Stimulated activated naive CD8-positive, alpha-beta T cell treated with anti-CD3 and anti-CD28 coated beads, Interleukin-15, Interleukin-2, amounts not matched to agents 100 U/mL and 50 U/mL, for 24 hours (primary cell): ENCODE measurements at regions not wholly inside any gene's neighbourhood (a gene's known extent, or its start where the extent isn't known, plus 50 kb on each side); places are given as distances from the start of the nearest gene placed in this dataset.
"Not testable (repeated sequence)": the region's sequence is repeated elsewhere in the genome, so short reads cannot be mapped to it uniquely, and the experiment has no call there.

Experiments
- ATAC-seq: fragments of 150-1000 bp; cut with Tn5 transposase; one replicate; pipeline ENCODE4 v1.10.0; 2021
- DNase-seq: peaks from one replicate; pipeline ENCODE4 v3.0.0; 2021

DNA sequence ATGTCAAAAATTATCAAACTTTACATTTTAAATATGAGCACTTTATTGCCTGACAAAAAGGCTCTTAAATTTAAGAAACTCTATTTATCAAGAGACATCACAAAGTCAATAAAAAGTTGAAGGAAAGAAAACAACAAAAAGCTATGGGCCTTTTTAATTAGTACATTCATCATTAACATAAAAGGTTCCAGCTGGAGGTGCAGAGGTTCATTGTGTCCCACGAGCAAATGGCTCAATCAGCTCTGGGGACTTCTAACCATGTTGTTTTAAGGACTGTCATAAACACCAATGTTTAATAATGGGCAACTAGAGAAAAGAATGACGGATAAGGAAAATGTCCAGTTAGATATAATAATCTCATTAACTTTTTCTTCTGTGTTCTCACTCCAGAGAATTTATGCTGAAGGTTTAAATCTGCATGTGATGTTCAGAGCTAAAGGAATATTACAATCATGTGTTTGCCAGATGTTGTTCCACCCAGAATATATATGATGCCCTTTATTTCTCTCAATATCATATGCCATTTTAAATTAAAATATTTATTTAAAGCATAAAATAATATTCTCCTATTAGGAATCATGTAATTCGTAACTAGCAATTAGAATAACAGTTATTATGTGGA, 840.3 kb upstream of the ADGRL3 start:
- DNase-seq = no peak
- ATAC-seq = no peak

DNA sequence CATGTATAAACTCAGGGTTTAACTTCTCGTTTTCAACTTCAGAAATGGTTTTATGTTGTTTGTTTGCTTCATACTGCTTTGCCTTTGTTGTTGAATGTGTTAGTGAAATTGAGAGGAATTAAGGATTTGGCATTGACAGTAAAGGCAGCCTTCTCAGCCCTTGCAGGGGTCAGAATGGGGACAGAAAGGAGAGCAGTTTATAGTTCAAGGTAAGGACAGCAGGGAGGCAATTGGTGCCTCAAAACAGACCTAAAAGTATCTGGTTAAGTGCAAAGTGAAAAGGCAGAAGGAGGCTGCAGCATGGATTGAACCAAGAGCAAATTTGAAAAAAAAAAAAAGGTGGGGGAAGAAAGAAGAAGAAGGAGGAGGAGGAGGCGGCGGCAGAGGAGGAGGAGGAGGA, 835.0 kb upstream of the ADGRL3 start:
- no peak for DNase-seq
- no peak for ATAC-seq

DNA sequence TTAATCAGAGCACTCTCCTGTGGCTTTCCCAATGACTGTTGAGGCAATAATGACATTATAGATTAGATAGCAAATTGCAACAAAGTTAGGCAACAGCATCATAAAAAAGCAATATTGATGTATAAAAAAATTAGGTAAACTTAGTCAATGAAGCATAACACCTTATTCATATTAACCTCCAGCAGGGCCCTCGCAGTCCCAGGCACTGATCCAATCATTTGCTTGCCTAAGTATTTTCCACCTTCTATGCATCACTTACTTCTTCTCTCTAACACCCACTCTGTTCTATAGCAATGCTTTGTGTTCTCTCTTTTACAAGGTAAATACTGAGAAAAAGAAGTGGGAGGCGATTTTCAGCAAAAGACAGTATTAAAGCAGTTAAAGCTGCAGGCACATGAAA, 833.5 kb upstream of the ADGRL3 start:
- DNase-seq = no peak
- no peak for ATAC-seq

DNA sequence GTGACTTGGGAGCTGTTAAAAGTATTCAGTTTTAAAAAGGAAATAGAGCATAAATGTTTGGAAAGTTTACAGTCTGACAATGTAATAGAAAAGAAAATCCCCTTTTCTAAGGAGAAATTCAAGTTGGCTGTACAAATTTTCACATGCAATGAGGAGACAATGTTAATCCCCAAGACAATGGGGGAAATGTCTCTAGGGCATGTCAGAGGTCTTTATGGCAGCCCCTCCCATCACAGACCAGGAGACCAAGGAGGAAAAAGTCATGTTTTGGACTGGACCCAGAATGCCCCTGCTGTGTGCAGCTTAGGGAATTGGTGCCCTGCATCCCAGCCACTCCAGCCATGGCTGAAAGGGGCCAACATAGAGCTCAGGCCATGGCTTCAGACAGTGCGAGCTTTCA, 831.1 kb upstream of the ADGRL3 start:
- ATAC-seq (no peak), DNase-seq (no peak)

DNA sequence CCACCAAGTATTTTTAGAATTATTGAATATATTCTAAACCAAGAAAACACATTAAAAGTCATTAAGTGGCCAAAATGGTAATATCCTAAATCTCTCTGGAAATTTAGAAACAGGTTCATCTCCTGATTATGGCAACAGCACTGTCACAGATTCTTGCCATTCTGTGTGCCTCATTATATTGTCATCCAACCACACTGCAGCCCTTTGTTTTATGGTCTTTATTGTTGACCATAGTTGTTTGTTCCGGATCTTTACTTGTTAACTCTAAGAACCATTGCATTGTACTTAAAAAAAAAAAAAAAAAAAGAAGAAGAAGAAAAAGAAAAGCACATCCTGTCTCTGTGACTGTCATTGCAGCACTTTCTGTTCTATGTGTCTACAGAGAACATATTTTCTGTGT, 822.1 kb upstream of the ADGRL3 start:
- ATAC-seq = no peak
- no peak for DNase-seq

DNA sequence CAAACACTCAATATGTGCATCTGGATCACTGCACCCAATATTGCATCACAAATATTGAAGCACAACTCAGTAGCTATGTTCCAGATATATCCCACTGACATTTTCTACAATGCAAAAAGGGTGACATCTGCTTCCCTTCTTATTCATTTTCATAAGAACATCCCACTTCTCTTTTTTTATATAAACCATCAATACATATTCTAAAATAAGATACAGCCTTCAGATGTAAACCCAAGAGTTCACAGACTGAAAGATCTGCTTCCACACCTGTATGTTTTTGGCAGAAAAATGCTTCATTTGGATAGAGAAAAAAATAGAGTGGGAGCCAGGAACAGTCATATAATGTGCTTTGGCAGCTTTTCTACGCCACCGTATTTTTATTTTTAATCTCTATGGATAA, 815.6 kb upstream of the ADGRL3 start:
- ATAC-seq (no peak), DNase-seq (no peak)

DNA sequence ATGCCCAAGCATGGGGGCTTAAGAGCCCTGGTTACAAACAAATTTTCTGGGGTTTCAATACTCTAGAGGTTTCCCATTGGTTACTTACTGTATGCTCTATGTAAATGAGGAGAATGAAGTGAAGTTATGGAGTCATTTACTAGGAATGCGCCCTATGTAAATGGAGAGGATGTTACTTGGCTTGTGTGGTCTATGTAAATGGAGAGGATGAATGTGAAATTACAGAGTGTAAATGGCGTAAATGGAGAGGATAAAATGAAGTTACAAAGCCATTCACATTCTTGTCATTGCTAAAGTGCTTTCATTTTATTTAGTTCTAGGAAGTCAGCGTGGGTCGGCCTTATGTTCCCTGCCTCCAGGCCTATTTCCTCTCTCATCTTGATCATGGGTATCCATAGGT, 810.5 kb upstream of the ADGRL3 start:
- ATAC-seq (no peak), DNase-seq (no peak)

DNA sequence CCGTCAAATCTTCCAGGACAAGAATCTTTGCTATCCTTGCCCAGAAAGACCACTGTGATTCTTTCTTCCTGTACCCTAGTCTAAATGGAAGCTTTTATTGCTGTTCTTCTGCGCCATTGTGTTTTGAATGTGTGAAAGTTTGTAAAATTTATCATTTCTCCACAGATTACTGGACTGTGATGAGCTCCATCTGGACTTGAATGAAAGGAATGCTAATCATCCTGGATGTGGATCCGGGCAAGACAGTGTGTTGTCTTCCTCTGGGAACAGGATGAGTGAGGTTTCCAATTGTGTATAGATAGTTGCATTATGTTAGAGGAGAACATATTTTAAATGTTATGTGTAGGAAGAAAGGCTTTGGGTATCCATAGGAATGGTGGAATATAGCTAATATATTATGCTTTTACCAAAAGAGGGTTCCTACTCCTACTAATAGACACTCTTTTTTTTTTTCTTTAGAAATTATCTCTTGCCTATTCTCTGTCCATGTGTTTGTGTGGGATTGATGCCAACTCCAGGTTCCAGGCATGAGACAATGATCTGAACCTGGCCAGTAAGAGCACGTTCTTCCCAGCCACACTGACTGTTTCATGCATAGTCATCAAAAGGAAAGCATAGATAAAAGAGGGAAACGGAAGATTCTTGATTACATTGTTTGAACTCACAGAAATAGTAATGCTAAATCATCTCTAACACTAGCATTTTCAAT, 803.6 kb upstream of the ADGRL3 start:
- no peak for ATAC-seq
- DNase-seq = no peak

DNA sequence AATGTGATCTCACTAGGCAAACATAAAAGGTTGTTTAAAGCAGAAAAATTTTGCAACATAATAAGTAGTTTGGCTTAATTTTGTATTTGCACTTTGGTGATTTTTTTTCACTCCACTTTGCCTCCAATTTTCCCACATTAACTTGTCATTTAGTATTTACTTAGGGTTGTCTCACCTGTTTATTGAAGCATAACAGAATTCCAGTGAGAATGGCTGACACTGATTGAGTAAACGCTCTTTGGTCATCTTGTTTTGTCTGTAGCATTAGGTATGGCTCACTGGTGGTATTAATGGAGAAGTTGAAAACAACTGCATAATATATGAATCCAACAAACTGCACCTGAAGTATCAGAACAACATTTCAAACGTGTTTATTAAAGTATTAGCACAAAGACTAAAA, 799.5 kb upstream of the ADGRL3 start:
- ATAC-seq = no peak
- no peak for DNase-seq

DNA sequence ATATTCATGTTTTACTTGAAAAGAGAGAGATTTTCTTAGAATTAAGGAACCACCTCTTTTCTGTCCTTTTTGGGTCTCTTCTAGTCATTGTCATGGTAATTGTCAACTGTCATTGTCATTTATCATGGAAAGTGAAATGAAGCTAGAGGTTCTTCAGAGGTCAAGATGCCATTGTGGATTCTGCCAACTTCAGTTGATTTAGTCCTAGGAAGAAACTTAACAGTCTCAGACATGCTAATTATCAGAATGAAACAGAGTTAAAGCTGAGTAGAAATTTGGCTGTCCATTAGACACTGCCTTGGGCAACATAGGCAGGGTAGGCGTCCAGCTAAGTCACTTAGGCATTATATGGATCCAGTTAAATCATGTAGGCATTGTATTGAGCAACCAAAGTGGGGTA, 796.1 kb upstream of the ADGRL3 start:
- DNase-seq (no peak), ATAC-seq (no peak)

DNA sequence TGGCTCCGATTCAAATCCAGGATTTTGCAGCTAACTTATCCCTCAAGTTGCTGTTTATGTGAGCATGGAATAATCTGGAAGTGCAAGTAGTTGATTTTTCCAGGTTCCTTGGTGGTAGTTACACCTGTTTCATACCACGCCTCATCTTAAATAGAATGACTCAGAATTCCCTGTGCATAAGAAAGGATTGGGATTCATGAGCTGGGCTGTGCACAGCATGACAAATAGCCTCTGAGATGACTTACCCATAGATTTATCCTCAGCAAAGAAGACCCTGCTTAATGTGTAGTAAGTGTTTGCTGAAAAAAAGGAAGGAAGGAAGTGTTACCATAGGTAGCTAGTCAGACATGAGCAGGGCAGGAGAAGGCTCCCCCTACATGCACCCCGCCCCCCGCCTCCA, 777.7 kb upstream of the ADGRL3 start:
- ATAC-seq = no peak
- no peak for DNase-seq

DNA sequence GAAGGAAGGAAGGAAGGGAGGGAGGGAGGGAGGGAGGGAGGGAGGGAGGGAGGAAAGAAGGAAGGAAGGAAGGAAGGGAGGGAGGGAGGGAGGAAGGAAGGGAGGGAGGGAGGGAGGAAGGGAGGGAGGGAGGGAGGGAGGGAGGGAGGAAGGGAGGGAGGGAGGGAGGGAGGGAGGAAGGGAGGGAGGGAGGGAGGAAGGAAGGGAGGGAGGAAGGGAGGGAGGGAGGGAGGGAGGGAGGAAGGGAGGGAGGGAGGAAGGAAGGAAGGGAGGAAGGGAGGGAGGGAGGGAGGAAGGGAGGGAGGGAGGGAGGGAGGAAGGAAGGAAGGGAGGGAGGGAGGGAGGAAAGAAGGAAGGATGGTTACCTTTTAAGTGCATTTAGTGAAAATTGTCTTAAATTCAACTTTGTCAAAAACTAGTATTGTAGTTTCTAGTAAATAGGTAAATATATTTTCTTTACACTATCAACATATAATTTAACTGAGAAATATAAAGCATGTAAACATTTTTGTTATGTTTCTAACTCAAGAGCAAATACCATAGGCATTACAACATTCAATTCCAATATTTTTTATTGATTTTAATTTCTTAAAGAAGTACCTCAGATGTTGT, 776.4 kb upstream of the ADGRL3 start:
- not testable (repeated sequence) for ATAC-seq, DNase-seq

DNA sequence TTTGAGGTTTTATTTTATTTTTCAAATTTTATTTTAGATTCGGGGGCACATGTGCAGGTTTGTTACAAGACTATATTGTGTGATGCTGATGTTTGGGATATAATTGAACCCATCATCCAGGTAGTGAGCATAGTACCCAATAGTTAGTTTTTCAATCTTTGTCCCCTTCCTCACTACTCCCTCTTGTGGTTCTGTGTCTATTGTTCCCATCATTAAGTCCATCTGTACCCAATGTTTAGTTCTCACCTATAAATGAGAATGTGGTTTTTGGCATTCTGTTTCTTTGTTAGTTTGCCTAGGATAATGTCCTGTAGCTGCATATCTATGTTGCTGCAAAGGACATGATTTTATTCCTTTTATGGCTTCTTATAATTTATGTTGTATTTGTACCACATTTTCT, 767.2 kb upstream of the ADGRL3 start:
- ATAC-seq = no peak

DNA sequence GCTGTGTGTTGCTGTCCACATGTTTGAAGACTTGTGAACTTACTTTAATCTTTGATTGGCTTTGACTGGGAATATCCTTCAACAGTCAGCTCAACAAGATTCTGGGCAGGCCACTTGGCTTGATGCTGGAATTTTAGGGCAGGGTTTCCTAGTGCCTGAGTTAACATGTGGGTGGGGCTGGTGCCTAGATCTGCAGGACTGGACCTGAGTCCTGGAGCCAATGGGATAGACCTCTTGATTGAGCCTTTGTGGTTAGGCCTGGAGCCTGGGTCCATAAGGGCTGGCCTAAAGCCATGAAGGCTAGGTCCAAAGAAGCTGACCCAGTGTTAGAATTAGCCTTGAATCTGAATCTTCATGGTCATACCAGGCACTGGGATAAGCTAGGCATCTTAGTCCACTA, 757.1 kb upstream of the ADGRL3 start:
- DNase-seq (no peak), ATAC-seq (no peak)

More for the DNA sequence above, 767.2 kb upstream of the ADGRL3 start:
- no peak for DNase-seq

DNA sequence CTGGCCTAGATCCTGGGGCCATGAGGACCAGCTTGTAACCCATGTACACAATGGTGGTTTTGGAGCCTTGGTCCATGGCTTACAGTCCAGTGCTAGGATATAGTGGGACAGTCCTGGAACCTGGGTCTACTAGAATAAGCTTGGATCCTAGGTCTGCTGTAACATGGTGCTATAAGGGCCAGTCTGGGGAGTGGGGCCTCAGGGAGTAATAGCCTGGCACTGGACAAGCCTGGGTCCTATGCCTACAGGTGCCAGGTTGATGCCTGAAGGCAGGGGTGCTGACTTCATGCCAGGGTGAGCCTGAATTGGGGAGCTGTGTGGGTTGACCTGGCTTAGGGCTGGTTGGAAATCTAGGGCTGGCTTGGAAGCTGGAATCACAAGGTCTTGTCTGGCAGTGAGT, 756.3 kb upstream of the ADGRL3 start:
- ATAC-seq (no peak), DNase-seq (no peak)

DNA sequence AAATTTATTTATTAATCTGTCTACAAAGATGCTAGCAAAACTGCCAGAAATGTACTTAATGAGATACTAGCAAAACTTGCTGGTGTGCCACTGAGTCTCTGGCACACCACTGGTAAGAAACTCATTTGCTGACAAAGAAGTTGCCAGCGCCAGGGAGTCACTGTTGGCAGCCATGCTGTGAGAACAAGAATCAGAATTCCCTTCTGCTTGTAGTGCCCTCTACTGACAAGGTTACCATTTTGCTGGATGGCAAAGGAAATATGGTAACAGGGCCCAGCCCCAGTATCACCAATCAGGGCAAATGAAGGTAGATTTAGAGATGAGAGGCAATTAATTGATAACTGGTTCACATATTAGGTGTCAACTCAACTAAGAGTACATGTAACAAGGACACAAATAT, 750.1 kb upstream of the ADGRL3 start:
- DNase-seq = no peak
- ATAC-seq = no peak

DNA sequence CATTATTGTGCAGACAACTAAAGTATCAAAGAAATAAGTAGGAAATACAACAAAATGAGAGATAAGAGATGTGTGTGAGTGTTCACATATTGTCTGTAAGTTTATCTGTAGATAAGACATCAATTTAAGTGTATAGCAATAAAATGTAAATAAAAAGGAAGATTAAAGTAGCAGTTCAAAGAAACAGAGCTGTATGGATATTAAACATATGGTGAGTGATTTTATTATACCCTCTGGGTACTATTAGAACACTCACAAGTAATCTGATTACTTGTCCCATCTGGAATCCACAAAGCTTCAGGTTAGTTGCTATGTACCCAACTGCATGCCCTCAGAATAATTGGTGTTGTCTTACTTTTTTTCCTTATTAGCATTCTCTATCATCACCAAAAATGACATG, 747.9 kb upstream of the ADGRL3 start:
- DNase-seq (no peak), ATAC-seq (no peak)

DNA sequence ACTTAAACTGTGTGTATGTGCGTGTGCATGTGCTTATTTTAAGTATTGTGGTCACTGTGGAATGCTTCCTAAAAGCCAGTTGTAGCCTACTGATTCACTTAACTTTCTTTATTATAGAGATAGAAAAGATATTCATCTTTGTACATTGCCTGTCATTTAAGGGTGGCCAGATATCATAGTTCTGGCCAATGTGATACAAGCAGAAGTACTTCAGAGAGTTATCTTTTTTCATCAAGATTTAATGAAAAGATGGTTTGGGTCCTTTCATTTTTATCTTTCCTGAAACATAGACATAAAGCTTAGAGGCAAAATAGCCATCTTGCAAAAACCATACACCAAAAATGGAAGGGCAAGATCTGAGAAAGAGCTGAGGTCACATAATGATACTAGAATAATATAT, 744.7 kb upstream of the ADGRL3 start:
- no peak for ATAC-seq
- no peak for DNase-seq

DNA sequence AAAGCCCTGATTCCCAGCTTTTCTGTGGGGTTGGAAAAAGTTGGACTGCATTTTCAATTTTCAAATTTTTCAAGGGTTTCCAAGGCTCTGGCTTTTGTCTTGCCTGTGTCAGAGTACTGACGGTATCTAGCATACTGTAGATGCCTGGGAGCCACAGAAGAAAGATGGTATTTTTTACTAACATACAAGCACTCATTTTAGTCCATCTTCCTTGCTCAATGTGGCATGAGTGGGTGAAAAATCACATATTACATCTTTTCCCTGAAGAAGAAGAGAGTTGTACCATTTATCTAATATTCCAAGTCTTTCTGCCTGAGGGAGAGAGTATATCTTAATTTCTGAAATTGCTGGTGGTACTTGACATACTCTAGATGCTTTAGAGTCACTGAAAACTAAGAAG, 738.6 kb upstream of the ADGRL3 start:
- no peak for ATAC-seq
- no peak for DNase-seq

DNA sequence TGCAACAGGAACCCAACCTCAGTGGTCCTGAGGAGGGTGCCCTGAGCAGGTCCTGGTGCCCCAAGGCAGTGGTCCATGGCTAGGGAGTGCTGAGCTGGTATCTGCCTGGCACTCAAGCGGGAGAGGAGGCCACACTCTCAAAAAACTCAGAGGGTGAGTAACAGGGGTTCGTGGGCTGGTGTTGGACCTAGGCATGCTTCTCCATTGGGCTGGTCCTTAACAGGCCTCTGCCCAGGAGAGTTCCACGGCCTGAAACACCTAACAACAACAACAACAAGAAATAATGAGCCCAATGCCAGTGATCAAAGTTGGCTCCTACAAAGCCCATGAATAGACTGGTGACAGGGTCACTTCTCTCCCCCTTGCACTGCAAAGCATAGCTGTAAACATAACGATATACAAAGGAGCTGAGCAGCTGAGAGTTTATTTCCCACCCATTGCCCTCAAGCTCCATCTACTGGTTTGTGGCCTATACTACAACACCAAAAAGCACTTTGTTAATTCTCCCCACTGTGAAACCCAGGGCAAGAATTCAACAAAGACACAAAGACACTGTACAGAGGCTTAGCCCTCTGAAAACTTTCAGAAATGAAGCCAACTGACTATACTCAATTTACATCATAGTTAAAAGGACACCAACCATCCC, 736.1 kb upstream of the ADGRL3 start:
- ATAC-seq (no peak), DNase-seq (no peak)

DNA sequence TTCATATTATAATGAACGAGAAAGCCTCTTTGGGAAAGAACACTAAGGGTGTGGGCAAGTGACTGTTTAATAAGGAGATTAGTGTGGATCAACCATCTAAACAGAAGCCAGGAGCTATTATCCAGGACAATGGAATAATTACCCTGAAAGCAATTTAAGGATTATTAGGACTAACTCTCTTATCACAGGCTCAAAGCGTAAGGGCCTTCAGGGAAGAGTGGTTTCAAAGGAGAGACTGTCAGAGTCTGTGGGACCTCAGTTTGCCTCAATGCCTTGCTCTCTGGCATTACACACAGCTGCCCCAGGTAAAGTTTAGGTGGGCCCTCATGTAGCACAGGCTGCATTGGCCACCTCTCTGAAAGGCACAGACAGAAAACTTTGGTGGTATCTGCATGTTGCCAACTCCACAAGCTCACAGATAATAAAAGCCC, 717.2 kb upstream of the ADGRL3 start:
- no peak for DNase-seq
- no peak for ATAC-seq

DNA sequence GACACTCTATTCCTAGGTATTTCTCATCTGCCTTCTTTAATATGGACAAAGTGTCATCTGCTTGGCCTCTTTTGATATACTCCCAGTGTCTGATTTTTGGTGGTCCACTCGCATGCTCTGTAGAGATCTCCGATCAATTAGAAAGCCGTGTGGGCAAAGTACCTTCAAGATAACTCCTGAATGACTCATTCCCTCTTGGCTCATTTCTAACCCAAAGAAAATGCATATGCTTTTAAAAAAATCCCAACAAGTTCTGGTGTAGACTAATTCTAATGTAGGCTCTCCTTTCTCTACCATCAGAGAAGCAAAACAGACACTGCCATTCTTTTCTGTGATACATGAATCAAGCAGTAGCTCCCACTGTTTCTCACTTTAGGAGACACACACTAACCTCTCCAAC, 714.9 kb upstream of the ADGRL3 start:
- ATAC-seq = no peak
- DNase-seq = no peak

DNA sequence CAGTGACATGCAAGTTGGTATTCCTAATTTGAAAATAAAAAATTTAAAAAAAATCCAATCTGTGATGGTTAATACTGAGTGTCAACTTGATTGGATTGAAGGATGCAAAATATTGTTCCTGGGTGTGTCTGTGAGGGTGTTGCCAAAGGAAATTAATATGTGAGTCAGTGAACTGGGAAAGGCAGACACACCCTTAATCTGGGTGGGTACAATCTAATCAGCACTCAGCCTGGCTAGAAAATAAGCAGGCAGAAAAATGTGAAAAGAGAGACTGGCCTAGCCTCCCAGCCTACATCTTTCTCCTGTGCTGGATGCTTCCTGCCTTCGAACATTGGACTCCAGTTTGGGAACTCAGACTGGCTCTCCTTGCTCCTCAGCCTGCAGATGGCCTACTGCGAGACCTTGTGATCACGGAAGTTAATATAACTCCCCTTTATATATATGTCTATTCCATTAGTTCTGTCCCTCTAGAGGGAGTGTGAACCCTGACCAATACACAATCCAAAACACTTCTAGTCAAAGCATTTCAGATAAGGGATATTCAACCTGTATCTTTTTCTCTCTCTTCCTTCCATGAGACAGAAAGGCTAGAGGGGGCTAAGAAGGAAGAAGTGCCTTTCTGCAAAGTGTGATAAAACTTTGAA, 712.9 kb upstream of the ADGRL3 start:
- DNase-seq, ATAC-seq: not testable (repeated sequence)
